GM12873 (cell line): ENCODE measurements at regions not wholly inside any gene's neighbourhood (a gene's known extent, or its start where the extent isn't known, plus 50 kb on each side); places are given as distances from the start of the nearest gene placed in this dataset.

Experiments
- TF ChIP-seq, protein P1 (sequence below): IDR thresholded peaks from 2 replicates; pipeline ENCODE4 v1.5.1; 2012; ENCODE audit warnings: low read depth, mild to moderate bottlenecking, moderate library complexity, low read length, control low read depth; ENCODE audit not compliant: insufficient read depth; ENCODE audit errors: missing control alignments

DNA sequence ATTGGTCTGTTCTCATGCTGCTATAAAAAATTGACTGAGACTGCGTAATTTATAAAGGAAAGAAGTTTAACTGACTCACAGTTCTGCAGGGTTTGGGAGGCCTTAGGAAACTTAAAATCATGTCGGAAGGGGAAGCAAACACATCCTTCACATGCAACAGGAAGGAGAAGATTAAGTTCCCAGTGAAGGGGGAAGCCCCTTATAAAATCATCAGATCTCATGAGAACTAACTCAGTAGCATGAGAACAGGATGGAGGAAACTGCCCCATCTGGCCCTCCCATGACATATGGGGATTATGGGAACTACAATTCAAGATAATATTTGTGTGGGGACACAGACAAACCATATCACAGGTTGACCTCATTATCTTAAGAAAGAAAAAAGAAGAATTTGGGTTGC is 134.5 kb downstream of the PPP1R3A start:
- TF ChIP-seq, protein P1, sequence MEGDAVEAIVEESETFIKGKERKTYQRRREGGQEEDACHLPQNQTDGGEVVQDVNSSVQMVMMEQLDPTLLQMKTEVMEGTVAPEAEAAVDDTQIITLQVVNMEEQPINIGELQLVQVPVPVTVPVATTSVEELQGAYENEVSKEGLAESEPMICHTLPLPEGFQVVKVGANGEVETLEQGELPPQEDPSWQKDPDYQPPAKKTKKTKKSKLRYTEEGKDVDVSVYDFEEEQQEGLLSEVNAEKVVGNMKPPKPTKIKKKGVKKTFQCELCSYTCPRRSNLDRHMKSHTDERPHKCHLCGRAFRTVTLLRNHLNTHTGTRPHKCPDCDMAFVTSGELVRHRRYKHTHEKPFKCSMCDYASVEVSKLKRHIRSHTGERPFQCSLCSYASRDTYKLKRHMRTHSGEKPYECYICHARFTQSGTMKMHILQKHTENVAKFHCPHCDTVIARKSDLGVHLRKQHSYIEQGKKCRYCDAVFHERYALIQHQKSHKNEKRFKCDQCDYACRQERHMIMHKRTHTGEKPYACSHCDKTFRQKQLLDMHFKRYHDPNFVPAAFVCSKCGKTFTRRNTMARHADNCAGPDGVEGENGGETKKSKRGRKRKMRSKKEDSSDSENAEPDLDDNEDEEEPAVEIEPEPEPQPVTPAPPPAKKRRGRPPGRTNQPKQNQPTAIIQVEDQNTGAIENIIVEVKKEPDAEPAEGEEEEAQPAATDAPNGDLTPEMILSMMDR: no peak

DNA sequence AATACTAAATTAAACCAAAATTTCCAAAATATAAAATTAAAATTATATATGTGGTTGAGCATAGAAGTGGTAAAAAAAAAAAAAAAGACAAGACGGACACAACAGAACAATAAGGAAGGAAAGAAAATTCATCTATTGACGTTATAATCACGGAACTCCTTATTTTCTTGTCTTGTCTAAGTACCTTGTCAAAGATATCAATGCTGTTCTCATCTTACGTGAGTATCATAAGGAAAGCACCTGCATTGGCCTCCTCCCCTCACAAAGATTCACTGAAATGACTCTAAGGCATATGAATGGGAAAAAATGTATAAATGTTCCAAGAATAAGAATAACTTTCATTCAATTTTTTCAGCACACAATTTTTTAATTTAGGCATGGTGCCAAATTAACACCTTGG is 135.4 kb downstream of the PPP1R3A start:
- TF ChIP-seq, protein P1: no peak

DNA sequence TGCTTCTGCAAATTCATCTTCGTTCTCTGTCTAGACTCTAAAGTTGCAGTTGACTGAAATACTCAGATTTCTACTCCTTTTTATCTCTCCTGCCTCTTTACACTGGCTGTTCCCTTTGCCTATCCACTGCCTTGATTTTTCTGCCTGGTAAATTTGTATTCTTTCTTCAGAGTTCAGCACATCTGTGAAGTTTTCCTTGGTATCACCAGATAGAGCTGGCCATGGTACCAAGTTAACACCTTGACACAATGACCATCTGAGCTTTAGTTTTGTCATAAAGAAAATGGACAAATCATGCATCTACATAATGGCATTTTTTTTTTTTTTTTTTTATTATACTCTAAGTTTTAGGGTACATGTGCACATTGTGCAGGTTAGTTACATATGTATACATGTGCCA is 143.0 kb downstream of the PPP1R3A start:
- TF ChIP-seq, protein P1: no peak

DNA sequence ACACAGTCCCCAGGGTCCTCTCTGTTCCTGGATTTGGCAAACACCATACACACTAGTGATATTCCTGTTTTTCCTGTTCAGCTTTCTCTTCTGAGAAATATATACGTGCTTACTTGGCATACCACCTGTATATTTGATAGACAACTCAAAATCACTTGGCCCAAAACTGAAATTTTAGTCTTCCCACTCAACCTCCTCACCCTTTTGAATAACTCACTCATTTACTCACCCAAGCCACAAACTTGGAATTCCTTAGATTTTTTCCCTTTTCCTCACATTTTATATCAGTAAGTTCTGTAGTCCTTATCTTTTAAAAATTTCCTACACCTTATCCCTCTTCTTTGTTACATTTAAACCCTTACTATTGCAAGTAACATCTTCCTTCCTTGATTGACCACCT is 143.4 kb downstream of the PPP1R3A start:
- TF ChIP-seq, protein P1: no peak

- TF ChIP-seq, protein P1: peak; percentile 65
These were observed 144.5 kb downstream of the PPP1R3A start for GRCh38 chr7:113774182-113774807.

DNA sequence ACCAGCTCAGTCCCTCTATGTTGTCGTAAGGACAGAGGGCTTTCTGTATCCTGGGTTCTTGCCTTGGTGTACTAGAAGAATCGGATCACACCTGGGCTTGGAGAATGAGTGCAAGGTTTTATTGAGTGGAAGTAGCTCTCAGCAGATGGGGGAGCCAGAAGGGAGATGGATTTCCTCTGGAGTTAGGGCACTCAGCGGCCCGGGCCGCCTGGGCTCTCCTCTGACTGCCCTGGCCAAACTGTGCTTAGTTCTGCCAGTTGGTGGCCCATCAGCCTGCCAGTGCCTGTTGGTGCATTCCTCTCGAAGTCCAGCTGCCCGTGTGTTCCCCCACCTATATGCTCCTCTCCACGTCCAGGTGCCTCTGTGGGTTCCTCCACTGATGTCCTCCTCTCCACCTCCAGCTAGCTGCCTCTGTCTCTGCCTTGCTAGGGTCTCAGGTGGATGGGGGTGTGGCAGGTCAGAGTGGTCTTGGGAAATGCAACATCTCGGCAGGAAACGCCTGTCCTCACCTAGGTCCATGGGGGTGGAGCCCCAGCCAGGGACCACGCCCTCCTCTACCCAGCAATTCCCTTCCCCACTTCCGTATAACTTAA is 148.6 kb downstream of the PPP1R3A start:
- TF ChIP-seq, protein P1: no peak

- TF ChIP-seq, protein P1: no peak
These were observed 150.4 kb downstream of the PPP1R3A start for GRCh38 chr7:113768387-113768786.
